GM12864 (cell line): ENCODE measurements at regions not wholly inside any gene's neighbourhood (a gene's known extent, or its start where the extent isn't known, plus 50 kb on each side); places are given as distances from the start of the nearest gene placed in this dataset.

Experiments
- DNase-seq: peaks from one replicate; pipeline ENCODE4 v3.0.0-alpha.2; 2011; ENCODE audit warnings: low read depth
- H3K4me3 ChIP-seq: 2 replicates; pipeline ENCODE4 v1.5.1; 2011; ENCODE audit warnings: mild to moderate bottlenecking, low read depth, low read length, control low read depth
- TF ChIP-seq, protein P1 (sequence below): IDR thresholded peaks from 2 replicates; pipeline ENCODE4 v1.5.1; 2011; ENCODE audit warnings: low read depth, mild to moderate bottlenecking, moderate library complexity, low read length, control low read depth, inconsistent platforms; ENCODE audit errors: missing control alignments

DNA sequence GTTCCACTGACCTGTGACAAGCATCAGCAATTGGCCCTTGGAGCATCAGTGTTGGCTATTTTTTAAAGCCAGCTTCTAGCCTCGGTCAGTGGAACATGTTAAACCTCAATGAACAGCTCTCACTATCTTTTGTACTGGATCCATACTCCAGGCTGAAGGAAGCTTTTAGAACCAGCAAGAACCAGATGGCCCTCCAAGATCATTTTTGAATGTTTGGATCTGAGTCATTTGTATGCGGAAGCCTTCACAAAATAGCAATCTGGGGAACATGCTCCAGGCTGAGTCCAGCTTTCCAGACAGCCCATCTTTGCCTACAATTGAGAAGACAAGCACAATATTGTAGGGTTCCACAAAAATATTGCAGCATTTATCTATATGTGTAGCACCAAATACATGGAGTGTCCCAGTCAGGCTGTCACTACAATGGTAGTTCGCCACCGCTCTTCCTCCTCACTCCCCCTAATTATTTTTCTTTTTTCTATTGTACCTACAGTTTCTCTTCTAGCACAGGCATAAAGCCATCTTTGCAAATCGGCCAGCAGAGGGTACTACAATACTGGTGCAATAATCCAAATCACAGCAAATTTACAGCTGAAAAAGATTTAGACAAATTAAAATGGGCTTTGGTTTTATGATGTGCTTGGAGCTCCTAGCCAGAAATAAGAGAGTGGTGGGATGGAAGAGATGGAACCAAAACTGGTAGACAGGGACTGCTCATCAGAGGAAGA is 177.4 kb upstream of the BLID start:
- DNase-seq: no peak
- TF ChIP-seq, protein P1, sequence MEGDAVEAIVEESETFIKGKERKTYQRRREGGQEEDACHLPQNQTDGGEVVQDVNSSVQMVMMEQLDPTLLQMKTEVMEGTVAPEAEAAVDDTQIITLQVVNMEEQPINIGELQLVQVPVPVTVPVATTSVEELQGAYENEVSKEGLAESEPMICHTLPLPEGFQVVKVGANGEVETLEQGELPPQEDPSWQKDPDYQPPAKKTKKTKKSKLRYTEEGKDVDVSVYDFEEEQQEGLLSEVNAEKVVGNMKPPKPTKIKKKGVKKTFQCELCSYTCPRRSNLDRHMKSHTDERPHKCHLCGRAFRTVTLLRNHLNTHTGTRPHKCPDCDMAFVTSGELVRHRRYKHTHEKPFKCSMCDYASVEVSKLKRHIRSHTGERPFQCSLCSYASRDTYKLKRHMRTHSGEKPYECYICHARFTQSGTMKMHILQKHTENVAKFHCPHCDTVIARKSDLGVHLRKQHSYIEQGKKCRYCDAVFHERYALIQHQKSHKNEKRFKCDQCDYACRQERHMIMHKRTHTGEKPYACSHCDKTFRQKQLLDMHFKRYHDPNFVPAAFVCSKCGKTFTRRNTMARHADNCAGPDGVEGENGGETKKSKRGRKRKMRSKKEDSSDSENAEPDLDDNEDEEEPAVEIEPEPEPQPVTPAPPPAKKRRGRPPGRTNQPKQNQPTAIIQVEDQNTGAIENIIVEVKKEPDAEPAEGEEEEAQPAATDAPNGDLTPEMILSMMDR: no peak
- H3K4me3 ChIP-seq: no peak overlapping the region

DNA sequence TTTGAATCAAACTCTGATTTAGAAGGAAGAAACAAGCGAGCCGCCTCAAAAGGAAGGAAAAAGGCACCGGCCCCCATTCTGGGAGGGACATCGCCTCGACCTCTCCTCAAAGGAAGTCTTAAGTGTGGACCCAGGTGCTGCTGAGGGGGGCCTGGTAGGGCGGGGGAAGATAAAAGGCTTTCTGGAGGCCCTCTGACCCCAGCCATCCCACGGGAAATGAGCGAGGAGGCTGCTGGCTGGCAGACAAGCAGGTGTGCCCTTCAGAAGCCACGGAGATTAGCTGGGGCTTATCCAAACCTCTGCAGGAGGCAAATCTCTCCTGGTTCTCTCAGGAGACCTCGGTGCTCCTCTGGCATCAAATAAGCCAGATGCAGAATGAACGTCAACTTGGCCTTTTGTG is 171.4 kb upstream of the BLID start:
- no peak overlapping the region for H3K4me3 ChIP-seq
- TF ChIP-seq, protein P1: no peak
- no peak for DNase-seq

DNA sequence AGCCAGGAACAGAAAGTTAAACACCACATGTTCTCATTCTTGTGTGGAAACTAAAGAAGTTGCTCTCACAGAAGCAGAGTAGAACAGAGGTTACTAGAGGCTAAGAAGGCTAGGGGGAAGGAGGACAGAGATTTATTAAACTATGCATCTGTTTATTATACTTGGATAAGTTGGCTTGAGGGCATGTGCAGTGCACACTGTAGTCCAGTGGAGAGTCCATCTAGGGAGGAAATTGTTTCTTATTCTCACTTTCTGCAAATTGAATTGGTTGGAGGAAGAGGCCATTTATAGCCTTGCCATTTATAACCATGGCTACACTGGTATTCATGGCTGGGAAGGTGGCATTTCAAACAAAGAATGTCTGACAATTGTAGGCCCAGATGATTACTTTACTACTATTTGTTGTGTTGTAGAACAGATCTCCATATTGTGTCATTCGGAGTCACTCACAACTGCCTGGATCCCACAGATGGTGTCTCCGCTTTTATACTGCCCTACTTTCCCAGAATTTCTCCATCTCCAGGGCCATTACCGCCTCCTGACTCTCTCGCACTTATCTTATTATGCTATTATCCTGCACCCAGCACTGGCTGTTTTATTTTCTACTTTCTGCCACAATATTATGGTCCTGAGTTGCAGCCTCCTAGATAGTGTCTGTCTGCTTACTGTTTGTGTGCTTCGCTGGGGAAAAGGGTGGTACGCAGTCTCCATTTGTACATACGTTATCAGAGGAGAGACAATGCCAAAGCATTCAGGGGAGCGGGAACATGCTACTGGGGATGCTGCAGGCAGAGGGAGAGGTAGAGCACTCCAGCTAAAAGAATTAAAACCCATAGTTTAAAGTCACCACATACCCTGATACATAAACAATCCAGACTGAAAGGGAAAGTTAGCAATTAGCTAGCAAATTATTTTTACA is 169.3 kb upstream of the BLID start:
- no peak for DNase-seq
- no peak overlapping the region for H3K4me3 ChIP-seq
- TF ChIP-seq, protein P1: no peak

DNA sequence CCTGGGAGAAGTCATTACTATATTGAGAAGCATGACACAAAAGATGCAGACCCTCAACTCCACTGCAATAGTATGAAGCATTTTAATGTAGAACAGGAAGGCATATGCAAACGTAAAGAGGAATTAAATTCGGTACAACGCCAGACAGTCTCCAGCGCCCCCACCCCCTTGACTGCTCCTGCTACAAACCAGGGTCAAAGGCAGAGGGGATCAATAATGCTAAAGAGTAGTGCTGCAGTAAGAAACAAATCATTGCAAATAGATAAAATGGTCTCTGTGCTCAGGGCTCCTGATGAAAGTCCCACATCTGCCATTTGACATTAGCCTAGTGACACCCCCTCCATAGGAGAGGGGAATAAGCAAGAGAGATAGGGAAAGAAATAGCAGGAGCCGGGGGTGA is 164.9 kb upstream of the BLID start:
- H3K4me3 ChIP-seq: no peak overlapping the region
- DNase-seq: no peak
- TF ChIP-seq, protein P1: no peak

DNA sequence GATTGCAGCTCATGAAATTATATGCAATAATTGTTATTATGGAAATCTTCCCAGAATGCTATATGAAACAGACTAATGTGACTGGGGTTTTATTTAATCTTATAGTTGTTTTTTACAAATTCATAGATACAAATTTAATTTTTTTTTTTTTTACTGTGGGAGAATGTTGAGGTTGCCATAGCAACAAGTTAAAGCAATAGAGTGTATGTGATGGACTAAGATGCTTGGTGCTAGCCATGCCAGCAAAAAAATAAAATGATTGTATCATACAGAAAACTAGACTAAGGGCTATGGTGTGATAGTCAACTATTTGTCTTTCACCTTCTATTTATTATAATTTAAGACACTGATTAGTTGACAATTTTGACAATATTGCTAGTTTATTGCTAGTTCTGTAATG is 163.2 kb upstream of the BLID start:
- H3K4me3 ChIP-seq: no peak overlapping the region
- DNase-seq: no peak
- TF ChIP-seq, protein P1: no peak

DNA sequence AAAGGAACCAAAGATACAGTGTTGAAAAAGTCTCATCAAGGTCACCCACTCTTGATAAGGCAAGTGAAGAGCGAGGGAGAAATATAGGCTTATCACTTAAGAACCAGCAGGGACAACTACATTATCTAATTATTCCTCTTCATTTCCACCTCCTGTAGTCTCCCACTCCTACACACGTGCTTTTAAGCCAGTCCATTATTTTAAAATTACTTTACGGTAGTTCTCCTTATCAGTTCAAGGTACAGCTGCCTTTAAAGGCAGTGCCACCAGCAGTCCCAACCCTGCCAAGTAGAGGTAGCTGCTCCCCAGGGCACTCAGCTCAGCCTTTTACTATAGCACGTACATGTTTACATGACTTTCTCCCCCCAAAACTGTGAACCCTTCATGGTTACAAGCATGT is 161.5 kb upstream of the BLID start:
- no peak for DNase-seq
- TF ChIP-seq, protein P1: no peak
- no peak overlapping the region for H3K4me3 ChIP-seq
